ENCODE measurements at regions not wholly inside any gene's neighbourhood (a gene's known extent, or its start where the extent isn't known, plus 50 kb on each side); places are given as distances from the start of the nearest gene placed in this dataset.

DNA sequence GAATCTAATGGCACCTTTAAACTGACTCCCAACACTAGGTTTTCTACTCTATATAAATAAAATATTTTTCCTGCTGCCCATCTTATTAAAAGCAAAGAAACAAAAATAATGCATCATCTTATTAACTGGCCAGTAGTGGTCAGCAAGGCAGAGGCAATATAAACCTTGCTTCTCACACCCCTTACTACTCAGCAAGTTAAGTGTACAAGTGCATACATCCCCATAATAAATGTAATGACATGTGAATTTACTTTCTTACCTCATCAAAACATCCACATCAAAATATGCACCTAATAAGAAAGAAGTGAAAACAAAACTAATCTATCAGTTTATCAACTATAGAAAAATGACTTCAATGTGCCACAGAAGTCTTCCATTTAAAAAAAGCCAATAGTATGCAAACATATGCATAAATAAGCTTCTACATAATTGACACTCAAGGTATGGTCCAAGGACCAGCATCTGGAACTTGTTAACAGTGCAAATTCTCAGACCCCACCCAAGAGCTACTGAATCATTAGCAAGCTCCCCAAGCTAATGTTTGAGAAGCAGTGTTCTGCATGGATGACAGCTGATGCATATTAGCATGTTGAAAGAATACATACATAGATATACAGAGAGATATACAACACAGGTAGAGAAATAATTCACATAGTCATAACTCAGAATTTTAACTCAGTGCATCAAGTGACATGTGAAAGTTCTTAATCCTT lies 182.7 kb downstream of the C7orf25 start:
- Histone ChIP-seq H4K20me1 (ENCODE audit: insufficient read depth, low read length) (no peaks in the 10 kb centered on the region), H3K4me3 (ENCODE audit: insufficient read depth, low read length) (no peak overlapping the region), H3K27ac (ENCODE audit: low read depth, low read length) (no peak overlapping the region), H3K36me3 (ENCODE audit: insufficient read depth, low read length) (no peaks in the 10 kb centered on the region), H3K79me2 (ENCODE audit: insufficient read depth, low read length) (no peaks in the 10 kb centered on the region), H3K9me3 (ENCODE audit: low read depth, low read length) (no peaks in the 10 kb centered on the region), H3K4me2 (ENCODE audit: insufficient read depth, low read length) (no peak overlapping the region), H3K27me3 (ENCODE audit: insufficient read depth, low read length) (no peaks in the 10 kb centered on the region), H3K4me1 (ENCODE audit: insufficient read depth, low read length) (peaks cover 15% of the 10 kb centered on the region), H2AFZ (ENCODE audit: low read length) (no peak overlapping the region)
- TF ChIP-seq, protein P1, sequence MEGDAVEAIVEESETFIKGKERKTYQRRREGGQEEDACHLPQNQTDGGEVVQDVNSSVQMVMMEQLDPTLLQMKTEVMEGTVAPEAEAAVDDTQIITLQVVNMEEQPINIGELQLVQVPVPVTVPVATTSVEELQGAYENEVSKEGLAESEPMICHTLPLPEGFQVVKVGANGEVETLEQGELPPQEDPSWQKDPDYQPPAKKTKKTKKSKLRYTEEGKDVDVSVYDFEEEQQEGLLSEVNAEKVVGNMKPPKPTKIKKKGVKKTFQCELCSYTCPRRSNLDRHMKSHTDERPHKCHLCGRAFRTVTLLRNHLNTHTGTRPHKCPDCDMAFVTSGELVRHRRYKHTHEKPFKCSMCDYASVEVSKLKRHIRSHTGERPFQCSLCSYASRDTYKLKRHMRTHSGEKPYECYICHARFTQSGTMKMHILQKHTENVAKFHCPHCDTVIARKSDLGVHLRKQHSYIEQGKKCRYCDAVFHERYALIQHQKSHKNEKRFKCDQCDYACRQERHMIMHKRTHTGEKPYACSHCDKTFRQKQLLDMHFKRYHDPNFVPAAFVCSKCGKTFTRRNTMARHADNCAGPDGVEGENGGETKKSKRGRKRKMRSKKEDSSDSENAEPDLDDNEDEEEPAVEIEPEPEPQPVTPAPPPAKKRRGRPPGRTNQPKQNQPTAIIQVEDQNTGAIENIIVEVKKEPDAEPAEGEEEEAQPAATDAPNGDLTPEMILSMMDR (IDR thresholded peaks at IDR 0.05; ENCODE audit: extremely low read depth, low read depth, low read length) = no peak
- no peak for DNase-seq (ENCODE audit: insufficient read length, low spot score, missing footprints)

DNA sequence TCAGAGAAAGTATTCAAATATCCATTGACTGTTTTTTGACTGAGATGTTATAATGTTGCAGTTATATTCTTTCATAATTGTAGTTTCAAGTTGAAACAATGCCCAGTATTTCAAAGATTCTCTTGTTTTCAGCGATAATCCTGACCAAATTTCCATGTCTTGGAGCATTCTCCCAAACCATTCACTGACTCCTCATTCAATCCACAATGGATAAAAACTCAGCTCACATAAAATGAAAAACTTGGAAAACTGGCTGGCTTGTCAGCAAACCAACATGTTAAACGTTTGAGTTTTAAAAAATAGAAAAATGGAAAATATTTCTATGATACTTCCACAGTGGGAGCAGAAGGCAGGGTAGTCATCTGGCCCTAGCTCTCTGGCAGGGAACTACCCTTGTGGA lies 184.4 kb downstream of the C7orf25 start:
- Histone ChIP-seq H3K4me2 (ENCODE audit: insufficient read depth, low read length) (no peak overlapping the region), H3K9me3 (ENCODE audit: low read depth, low read length) (no peaks in the 10 kb centered on the region), H3K4me3 (ENCODE audit: insufficient read depth, low read length) (no peak overlapping the region), H3K27ac (ENCODE audit: low read depth, low read length) (no peak overlapping the region), H3K79me2 (ENCODE audit: insufficient read depth, low read length) (no peaks in the 10 kb centered on the region), H4K20me1 (ENCODE audit: insufficient read depth, low read length) (no peaks in the 10 kb centered on the region), H3K36me3 (ENCODE audit: insufficient read depth, low read length) (no peaks in the 10 kb centered on the region), H2AFZ (ENCODE audit: low read length) (no peak overlapping the region), H3K27me3 (ENCODE audit: insufficient read depth, low read length) (no peaks in the 10 kb centered on the region), H3K4me1 (ENCODE audit: insufficient read depth, low read length) (peaks cover 15% of the 10 kb centered on the region)
- DNase-seq (ENCODE audit: insufficient read length, low spot score, missing footprints) = no peak
- TF ChIP-seq, protein P1 (IDR thresholded peaks at IDR 0.05; ENCODE audit: extremely low read depth, low read depth, low read length) = no peak

DNA sequence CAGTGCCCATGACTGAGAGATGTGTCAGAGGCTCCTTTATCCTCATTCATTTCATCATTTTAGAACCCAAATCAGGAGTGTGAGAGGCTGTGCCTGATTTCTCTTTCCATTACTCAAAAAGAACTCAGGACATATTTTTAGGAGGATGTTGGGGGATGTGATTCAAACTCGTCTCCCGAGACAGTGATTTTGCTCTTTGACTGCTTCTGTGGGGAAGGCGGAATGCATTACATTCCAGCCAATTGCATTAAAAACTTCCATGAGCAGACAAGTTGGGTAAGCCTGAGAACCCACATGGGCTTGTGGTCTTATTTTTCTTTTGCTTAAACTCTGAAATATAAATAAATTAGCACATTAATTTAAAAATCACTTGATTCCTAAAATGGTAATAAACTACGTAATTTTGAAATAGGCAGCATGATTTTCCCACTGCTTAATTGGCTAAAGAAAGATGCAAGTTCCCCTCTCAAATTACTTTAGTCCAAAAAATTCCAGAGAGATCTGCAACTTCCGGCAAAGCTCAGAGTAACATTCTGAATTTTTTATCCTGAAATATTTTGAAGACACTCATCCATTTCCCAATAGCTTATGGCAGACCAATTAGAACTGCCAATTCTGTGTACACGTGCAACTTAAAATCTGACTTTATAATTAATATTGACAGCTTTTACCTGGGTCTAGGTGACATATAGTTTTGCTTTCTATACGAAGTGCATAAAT lies 185.6 kb downstream of the C7orf25 start:
- Histone ChIP-seq H3K79me2 (ENCODE audit: insufficient read depth, low read length) (no peaks in the 10 kb centered on the region), H3K27ac (ENCODE audit: low read depth, low read length) (peak overlapping the region; percentile 81), H3K4me3 (ENCODE audit: insufficient read depth, low read length) (peak overlapping the region; percentile 11), H2AFZ (ENCODE audit: low read length) (peak overlapping the region; percentile 53), H3K36me3 (ENCODE audit: insufficient read depth, low read length) (no peaks in the 10 kb centered on the region), H3K4me1 (ENCODE audit: insufficient read depth, low read length) (peaks cover 15% of the 10 kb centered on the region), H3K9me3 (ENCODE audit: low read depth, low read length) (no peaks in the 10 kb centered on the region), H3K4me2 (ENCODE audit: insufficient read depth, low read length) (peak overlapping the region; percentile 69), H4K20me1 (ENCODE audit: insufficient read depth, low read length) (no peaks in the 10 kb centered on the region), H3K27me3 (ENCODE audit: insufficient read depth, low read length) (no peaks in the 10 kb centered on the region)
- DNase-seq (ENCODE audit: insufficient read length, low spot score, missing footprints) = peak; percentile 91
- TF ChIP-seq, protein P1 (IDR thresholded peaks at IDR 0.05; ENCODE audit: extremely low read depth, low read depth, low read length) = no peak

- Histone ChIP-seq H4K20me1 (ENCODE audit: insufficient read depth, low read length) (no peaks in the 10 kb centered on the region), H3K27ac (ENCODE audit: low read depth, low read length) (no peak overlapping the region), H3K4me3 (ENCODE audit: insufficient read depth, low read length) (no peak overlapping the region)
Observed at GRCh38 chr7:42722716-42723115, 189.2 kb downstream of the C7orf25 start.

More at GRCh38 chr7:42722716-42723115, 189.2 kb downstream of the C7orf25 start:
- Histone ChIP-seq H3K4me1 (ENCODE audit: insufficient read depth, low read length) (peaks cover 20% of the 10 kb centered on the region), H3K27me3 (ENCODE audit: insufficient read depth, low read length) (peaks cover 3% of the 10 kb centered on the region), H2AFZ (ENCODE audit: low read length) (no peak overlapping the region), H3K79me2 (ENCODE audit: insufficient read depth, low read length) (no peaks in the 10 kb centered on the region), H3K36me3 (ENCODE audit: insufficient read depth, low read length) (no peaks in the 10 kb centered on the region), H3K9me3 (ENCODE audit: low read depth, low read length) (no peaks in the 10 kb centered on the region), H3K4me2 (ENCODE audit: insufficient read depth, low read length) (no peak overlapping the region)
- TF ChIP-seq, protein P1 (IDR thresholded peaks at IDR 0.05; ENCODE audit: extremely low read depth, low read depth, low read length) = no peak
- no peak for DNase-seq (ENCODE audit: insufficient read length, low spot score, missing footprints)
